Right ventricle myocardium inferior (tissue), 1 donor: ENCODE measurements at regions not wholly inside any gene's neighbourhood (a gene's known extent, or its start where the extent isn't known, plus 50 kb on each side); places are given as distances from the start of the nearest gene placed in this dataset.
"Not testable (repeated sequence)": the region's sequence is repeated elsewhere in the genome, so short reads cannot be mapped to it uniquely, and the experiment has no call there.

Source experiments
- ATAC-seq: fragments of 200-7000 bp; cut with Tn5 transposase; one replicate; pipeline ENCODE4 v1.9.1; 2020; ENCODE audit warnings: mild to moderate bottlenecking, moderate library complexity
- DNase-seq: peaks from one replicate; pipeline ENCODE4 v3.0.0; 2021; ENCODE audit errors: missing footprints
- intact Hi-C: fragments of 100-400 bp; cut with DNase I; formaldehyde crosslinking; loops from one replicate; pipeline ENCODE4 v1.11.0; 2022
- donor health status: DM: no; HTN: yes; CAD: no; lungs with severe emphysema.

GRCh38 chr18:6563896-6564295, 149.2 kb upstream of the L3MBTL4 start:
- intact Hi-C loops = no loop called here
- no peak for ATAC-seq
- DNase-seq = no peak

- DNase-seq (no peak), ATAC-seq (no peak)
- intact Hi-C loops = no loop called here
Observed at GRCh38 chr18:6564950-6565814, 150.5 kb upstream of the L3MBTL4 start.

GRCh38 chr18:6565815-6566081, 151.0 kb upstream of the L3MBTL4 start:
- intact Hi-C loops = no loop called here
- DNase-seq (no peak), ATAC-seq (no peak)

GRCh38 chr18:6566338-6566911, 151.7 kb upstream of the L3MBTL4 start:
- ATAC-seq (no peak), DNase-seq (no peak)
- intact Hi-C loops = no loop called here

GRCh38 chr18:6569813-6570212, 155.1 kb upstream of the L3MBTL4 start:
- no peak for DNase-seq
- intact Hi-C loops = no loop called here
- ATAC-seq = no peak

- DNase-seq = no peak
- intact Hi-C loops = no loop called here
- no peak for ATAC-seq
Observed at GRCh38 chr18:6570581-6571238, 156.0 kb upstream of the L3MBTL4 start.

GRCh38 chr18:6571239-6571602, 156.5 kb upstream of the L3MBTL4 start:
- intact Hi-C loops = no loop called here
- ATAC-seq = no peak
- DNase-seq = no peak

GRCh38 chr18:6572192-6572591, 157.3 kb upstream of the ARHGAP28 start:
- DNase-seq, intact Hi-C loops, ATAC-seq: not testable (repeated sequence)

- DNase-seq (no peak), ATAC-seq (no peak)
- intact Hi-C loops = no loop called here
Observed at GRCh38 chr18:6574631-6575030, 154.9 kb upstream of the ARHGAP28 start.

- DNase-seq (no peak), ATAC-seq (no peak)
- intact Hi-C loops = no loop called here
Observed at GRCh38 chr18:6575908-6576307, 153.6 kb upstream of the ARHGAP28 start.

GRCh38 chr18:6576718-6577375, 152.7 kb upstream of the ARHGAP28 start:
- intact Hi-C loops = no loop called here
- DNase-seq (no peak), ATAC-seq (no peak)

- no peak for DNase-seq
- ATAC-seq = no peak
- intact Hi-C loops = no loop called here
Observed at GRCh38 chr18:6578686-6579085, 150.8 kb upstream of the ARHGAP28 start.

- no peak for ATAC-seq
- intact Hi-C loops = no loop called here
- DNase-seq = no peak
Observed at GRCh38 chr18:6579486-6579885, 150.0 kb upstream of the ARHGAP28 start.

GRCh38 chr18:6580401-6580800, 149.1 kb upstream of the ARHGAP28 start:
- intact Hi-C loops = no loop called here
- DNase-seq = no peak
- ATAC-seq = no peak

- DNase-seq = no peak
- no peak for ATAC-seq
- intact Hi-C loops = no loop called here
Observed at GRCh38 chr18:6589923-6590322, 139.6 kb upstream of the ARHGAP28 start.

GRCh38 chr18:6590326-6590725, 139.2 kb upstream of the ARHGAP28 start:
- no peak for ATAC-seq
- no peak for DNase-seq
- intact Hi-C loops = no loop called here

- ATAC-seq = no peak
- intact Hi-C loops = no loop called here
- no peak for DNase-seq
Observed at GRCh38 chr18:6591491-6591890, 138.0 kb upstream of the ARHGAP28 start.

GRCh38 chr18:6592522-6592921, 137.0 kb upstream of the ARHGAP28 start:
- DNase-seq (no peak), ATAC-seq (no peak)
- intact Hi-C loops = no loop called here

- intact Hi-C loops = no loop called here
- ATAC-seq = no peak
- DNase-seq = no peak
Observed at GRCh38 chr18:6593142-6593885, 136.2 kb upstream of the ARHGAP28 start.
